T-cell (primary cell): ENCODE measurements at regions not wholly inside any gene's neighbourhood (a gene's known extent, or its start where the extent isn't known, plus 50 kb on each side); places are given as distances from the start of the nearest gene placed in this dataset.
"Not testable (repeated sequence)": the region's sequence is repeated elsewhere in the genome, so short reads cannot be mapped to it uniquely, and the experiment has no call there.

Experiments used
- ATAC-seq, 4 experiments: fragments of 200-7000 bp in 3 of 4; fragments of 150-1000 bp in 1 of 4; cut with Tn5 transposase; replicated peaks in 1 of 4; 1 replicate in 3 of 4; 2 replicates in 1 of 4; pipeline ENCODE4 v1.10.0; 2021; ENCODE audit warnings: moderate library complexity in 3 of 4, mild to moderate bottlenecking in 2 of 4, moderate number of reproducible peaks in 1 of 4
- CTCF ChIA-PET, 2 donors: fragments of 300-600 bp; sonication (Branson Sonifier 250); formaldehyde crosslinking; loops; one replicate each; lab custom pipeline; 2022; ENCODE audit warnings: antibody characterized with exemption in 2 of 2; lab: Charles Lee
- POLR2A ChIA-PET, 2 donors: fragments of 300-600 bp; sonication (Branson Sonifier 250); formaldehyde crosslinking; loops; one replicate each; lab custom pipeline; 2022; ENCODE audit warnings: antibody characterized with exemption in 2 of 2; lab: Charles Lee
- DNase-seq, 35 experiments: peaks; one replicate each; pipeline versions ENCODE4 v3.0.0 to v3.0.0-alpha.2; 2013 to 2023
- H3K27ac ChIP-seq: one replicate; pipeline ENCODE4 v1.5.1; 2013; ENCODE audit warnings: low read length
- H3K27me3 ChIP-seq, 2 experiments: replicated peaks in 1 of 2; 1 replicate in 1 of 2; 2 replicates in 1 of 2; pipeline versions ENCODE4 v1.6.1 to v1.7.0; 2013; ENCODE audit warnings: low read length in 1 of 2, mixed read lengths in 1 of 2; ENCODE audit not compliant: control insufficient read depth in 2 of 2, insufficient read depth in 2 of 2; ENCODE audit errors: extremely low read depth in 1 of 2
- H3K36me3 ChIP-seq, 2 donors: 1 replicate in 1 of 2; 2 replicates in 1 of 2; pipeline versions ENCODE4 v1.6.1 to v1.7.0; 2013; ENCODE audit warnings: low read length in 1 of 2; ENCODE audit not compliant: control insufficient read depth in 2 of 2, insufficient read depth in 1 of 2; ENCODE audit errors: extremely low read depth in 1 of 2
- H3K4me1 ChIP-seq, 2 experiments: 1 replicate in 1 of 2; 2 replicates in 1 of 2; pipeline versions ENCODE4 v1.6.1 to v1.7.0; 2013; ENCODE audit warnings: low read length in 2 of 2, mixed read lengths in 1 of 2; ENCODE audit not compliant: insufficient read depth in 2 of 2, control insufficient read depth in 1 of 2; ENCODE audit errors: extremely low read depth in 1 of 2
- H3K4me3 ChIP-seq, 2 donors: 1 replicate in 1 of 2; 2 replicates in 1 of 2; pipeline versions ENCODE4 v1.5.1 to v1.7.0; 2013; ENCODE audit warnings: mild to moderate bottlenecking in 2 of 2, low read length in 1 of 2, moderate library complexity in 1 of 2; ENCODE audit not compliant: control insufficient read depth in 1 of 2; ENCODE audit errors: extremely low read depth in 1 of 2
- H3K9me3 ChIP-seq: 2 replicates; pipeline ENCODE4 v1.7.0; 2013
- H3K27ac Mint-ChIP-seq, 2 donors: one replicate each; pipeline ENCODE4 v1.8.0; 2020 to 2021; ENCODE audit warnings: mild to moderate bottlenecking in 2 of 2, mixed read lengths in 2 of 2
- H3K27me3 Mint-ChIP-seq, 2 donors: one replicate each; pipeline ENCODE4 v1.8.0; 2021 to 2022; ENCODE audit warnings: mixed read lengths in 2 of 2
- H3K36me3 Mint-ChIP-seq: one replicate; pipeline ENCODE4 v1.8.0; 2021; ENCODE audit warnings: mixed read lengths
- H3K4me1 Mint-ChIP-seq, 3 donors: one replicate each; pipeline ENCODE4 v1.8.0; 2020 to 2022; ENCODE audit warnings: mixed read lengths in 3 of 3, mild to moderate bottlenecking in 1 of 3
- H3K4me3 Mint-ChIP-seq, 3 donors: one replicate each; pipeline ENCODE4 v1.8.0; 2020 to 2022; ENCODE audit warnings: mild to moderate bottlenecking in 3 of 3, mixed read lengths in 3 of 3, moderate library complexity in 3 of 3
- H3K9me3 Mint-ChIP-seq, 3 donors: one replicate each; pipeline ENCODE4 v1.8.0; 2020 to 2022; ENCODE audit warnings: mixed read lengths in 3 of 3
- WGBS: methylation state at CpG from one replicate; pipeline ENCODE4 v1.1.5; 2013; ENCODE audit warnings: missing lambda C conversion rate; ENCODE audit not compliant: insufficient coverage; 5-methylcytosine and 5-hydroxymethylcytosine counted together

- no peak overlapping the region for H3K27ac Mint-ChIP-seq
- Histone ChIP-seq H3K4me1 (no peaks in the 10 kb centered on the region), H3K4me3 (no peak overlapping the region), H3K9me3 (no peaks in the 10 kb centered on the region), H3K27me3 (peaks cover 0 to 21% of the 10 kb centered on the region in 2 experiments), H3K27ac (no peak overlapping the region), H3K36me3 (no peaks in the 10 kb centered on the region)
- H3K27me3 Mint-ChIP-seq, result peaks cover 6 to 7% of the 10 kb centered on the region in 2 donors
- POLR2A ChIA-PET, result interaction anchor here in 1 of 2 donors (0.6 kb wide), 1 partner anchor 1014 kb away, joined by 3 read pairs; no protein-coding TSS in a partner anchor
- H3K36me3 Mint-ChIP-seq, result no peaks in the 10 kb centered on the region
- H3K4me1 Mint-ChIP-seq, result no peaks in the 10 kb centered on the region
- H3K9me3 Mint-ChIP-seq, result peaks cover 0 to 11% (median 4%) of the 10 kb centered on the region in 3 donors
- 60% methylated on average over 1 of the region's 4 CpGs for WGBS
- no peak for DNase-seq
- H3K4me3 Mint-ChIP-seq, result no peak overlapping the region
- CTCF ChIA-PET, result no interaction called here
- no peak for ATAC-seq
These were observed 128.5 kb downstream of the PHETA1 start for GRCh38 chr12:111240374-111240773.

GRCh38 chr12:111239235-111239634 lies 129.7 kb downstream of the PHETA1 start:
- WGBS, result 60% methylated on average over 1 of the region's 8 CpGs
- POLR2A ChIA-PET, result no interaction called here

GRCh38 chr12:111238075-111238734 lies 130.7 kb downstream of the PHETA1 start:
- Histone ChIP-seq H3K27me3 (peaks cover 0 to 18% of the 10 kb centered on the region in 2 experiments), H3K4me1 (no peaks in the 10 kb centered on the region), H3K9me3 (no peaks in the 10 kb centered on the region), H3K4me3 (no peak overlapping the region), H3K36me3 (no peaks in the 10 kb centered on the region), H3K27ac (no peak overlapping the region)
- Mint-ChIP-seq H3K27me3 (peaks cover 6 to 14% of the 10 kb centered on the region in 2 donors), H3K27ac (no peak overlapping the region), H3K9me3 (peaks cover 0 to 9% (median 6%) of the 10 kb centered on the region in 3 donors), H3K4me3 (no peak overlapping the region), H3K4me1 (no peaks in the 10 kb centered on the region), H3K36me3 (no peaks in the 10 kb centered on the region)
- CTCF ChIA-PET, result no interaction called here
- DNase-seq (no peak), ATAC-seq (no peak)
- WGBS, result no CpG with 5 or more reads among the region's 5 CpGs
- POLR2A ChIA-PET, result no interaction called here

More at GRCh38 chr12:111239235-111239634, 129.7 kb downstream of the PHETA1 start:
- Mint-ChIP-seq H3K27me3 (peaks cover 6 to 9% of the 10 kb centered on the region in 2 donors), H3K9me3 (peaks cover 0 to 7% (median 4%) of the 10 kb centered on the region in 3 donors), H3K36me3 (no peaks in the 10 kb centered on the region), H3K4me1 (no peaks in the 10 kb centered on the region), H3K4me3 (no peak overlapping the region), H3K27ac (no peak overlapping the region)
- DNase-seq, result no peak
- H3K9me3 ChIP-seq, result no peaks in the 10 kb centered on the region
- no peak overlapping the region for H3K4me3 ChIP-seq
- no peaks in the 10 kb centered on the region for H3K36me3 ChIP-seq
- H3K27me3 ChIP-seq, result peaks cover 0 to 21% of the 10 kb centered on the region in 2 experiments
- H3K27ac ChIP-seq, result no peak overlapping the region
- ATAC-seq, result no peak
- CTCF ChIA-PET, result no interaction called here
- no peaks in the 10 kb centered on the region for H3K4me1 ChIP-seq

- H3K36me3 Mint-ChIP-seq, H3K4me3 Mint-ChIP-seq, H3K27ac ChIP-seq, H3K36me3 ChIP-seq, H3K27ac Mint-ChIP-seq, DNase-seq, POLR2A ChIA-PET, H3K4me3 ChIP-seq, ATAC-seq, CTCF ChIA-PET, H3K9me3 Mint-ChIP-seq, H3K9me3 ChIP-seq, H3K4me1 Mint-ChIP-seq, H3K4me1 ChIP-seq: not testable (repeated sequence)
- H3K27me3 Mint-ChIP-seq, result peaks cover 10 to 22% of the 10 kb centered on the region in 2 donors
- WGBS, result 43% methylated on average over 1 of the region's 4 CpGs
- H3K27me3 ChIP-seq, result peaks cover 0 to 22% of the 10 kb centered on the region in 2 experiments
These were observed 134.4 kb downstream of the PHETA1 start for GRCh38 chr12:111234491-111234890.

GRCh38 chr12:111233786-111234185 lies 135.1 kb downstream of the PHETA1 start:
- no peaks in the 10 kb centered on the region for H3K36me3 Mint-ChIP-seq
- H3K9me3 Mint-ChIP-seq, result peaks cover 0 to 6% (median 5%) of the 10 kb centered on the region in 3 donors
- DNase-seq (no peak), ATAC-seq (no peak)
- Histone ChIP-seq H3K27ac (no peak overlapping the region), H3K27me3 (peaks cover 0 to 27% of the 10 kb centered on the region in 2 experiments), H3K4me1 (no peaks in the 10 kb centered on the region), H3K4me3 (no peak overlapping the region), H3K9me3 (no peaks in the 10 kb centered on the region), H3K36me3 (no peaks in the 10 kb centered on the region)
- H3K4me3 Mint-ChIP-seq, result no peak overlapping the region
- CTCF ChIA-PET, result no interaction called here
- H3K4me1 Mint-ChIP-seq, result no peaks in the 10 kb centered on the region
- POLR2A ChIA-PET, result no interaction called here
- no peak overlapping the region for H3K27ac Mint-ChIP-seq
- H3K27me3 Mint-ChIP-seq, result peaks cover 10 to 22% of the 10 kb centered on the region in 2 donors
- no CpG with 5 or more reads among the region's 3 CpGs for whole genome bisulfite sequencing

- H3K36me3 ChIP-seq, result no peaks in the 10 kb centered on the region
- peaks cover 4 to 30% of the 10 kb centered on the region in 2 donors for H3K27me3 Mint-ChIP-seq
- no peak for DNase-seq
- H3K27me3 ChIP-seq, result peaks cover 0 to 34% of the 10 kb centered on the region in 2 experiments
- H3K9me3 ChIP-seq, result no peaks in the 10 kb centered on the region
- no peak overlapping the region for H3K4me3 ChIP-seq
- no peaks in the 10 kb centered on the region for H3K36me3 Mint-ChIP-seq
- no peak overlapping the region for H3K4me3 Mint-ChIP-seq
- 67% methylated on average over 3 of the region's 3 CpGs for WGBS
- ChIA-PET CTCF (no interaction called here), POLR2A (no interaction called here)
- H3K4me1 ChIP-seq, result no peaks in the 10 kb centered on the region
- H3K9me3 Mint-ChIP-seq, result peaks cover 0 to 5% (median 0%) of the 10 kb centered on the region in 3 donors
- no peak overlapping the region for H3K27ac Mint-ChIP-seq
- no peaks in the 10 kb centered on the region for H3K4me1 Mint-ChIP-seq
- H3K27ac ChIP-seq, result no peak overlapping the region
- ATAC-seq, result no peak
These were observed 138.2 kb downstream of the PHETA1 start for GRCh38 chr12:111230649-111231048.
